DOHH2 (cell line): ENCODE measurements at regions not wholly inside any gene's neighbourhood (a gene's known extent, or its start where the extent isn't known, plus 50 kb on each side); places are given as distances from the start of the nearest gene placed in this dataset.

Source experiments
- H3F3A ChIP-seq: fragments of 200-600 bp; sonication (generic), shearing (Covaris generic); 2 replicates; pipeline ENCODE4 v1.6.0; 2016; ENCODE audit warnings: antibody characterized with exemption, mild to moderate bottlenecking; ENCODE audit not compliant: control insufficient read depth, insufficient read depth
- H3K27ac ChIP-seq: fragments of 200-600 bp; sonication (generic); 2 replicates; pipeline ENCODE4 v1.5.1; 2014; ENCODE audit warnings: low read depth, mild to moderate bottlenecking, low read length, moderate library complexity
- H3K27me3 ChIP-seq: fragments of 200-600 bp; sonication (generic); 2 replicates; pipeline ENCODE4 v1.6.1; 2014; ENCODE audit warnings: mild to moderate bottlenecking, low read length, mixed read lengths; ENCODE audit not compliant: control insufficient read depth
- H3K36me3 ChIP-seq: fragments of 200-600 bp; sonication (generic); 2 replicates; pipeline ENCODE4 v1.6.1; 2014; ENCODE audit warnings: mild to moderate bottlenecking, low read length, moderate library complexity, mixed read lengths; ENCODE audit not compliant: control insufficient read depth
- H3K4me1 ChIP-seq: fragments of 200-600 bp; sonication (generic); 2 replicates; pipeline ENCODE4 v1.6.1; 2014; ENCODE audit warnings: mild to moderate bottlenecking, low read length, mixed read lengths; ENCODE audit not compliant: control insufficient read depth
- H3K4me2 ChIP-seq: fragments of 200-600 bp; sonication (generic); 2 replicates; pipeline ENCODE4 v1.6.0; 2014; ENCODE audit warnings: mild to moderate bottlenecking, low read length, moderate library complexity
- H3K4me3 ChIP-seq: fragments of 200-600 bp; sonication (generic); 2 replicates; pipeline ENCODE4 v1.5.1; 2014; ENCODE audit warnings: mild to moderate bottlenecking, low read length, mixed read lengths
- H3K79me2 ChIP-seq: fragments of 200-600 bp; sonication (generic); 2 replicates; pipeline ENCODE4 v1.6.1; 2014; ENCODE audit warnings: mild to moderate bottlenecking, low read length, mixed read lengths; ENCODE audit not compliant: control insufficient read depth
- H3K9me2 ChIP-seq: fragments of 200-600 bp; sonication (generic); replicated peaks from 2 replicates; pipeline ENCODE4 v1.6.1; 2014; ENCODE audit warnings: mild to moderate bottlenecking, low read length, mixed read lengths; ENCODE audit not compliant: control insufficient read depth
- H3K9me3 ChIP-seq: fragments of 200-600 bp; sonication (generic); 2 replicates; pipeline ENCODE4 v1.6.1; 2014; ENCODE audit warnings: antibody characterized with exemption, low read length, mixed read lengths; ENCODE audit not compliant: control insufficient read depth, insufficient read depth
- H4K20me1 ChIP-seq: fragments of 200-600 bp; sonication (generic); 2 replicates; pipeline ENCODE4 v1.6.0; 2014; ENCODE audit warnings: low read depth, mild to moderate bottlenecking, antibody characterized with exemption, low read length, moderate library complexity; ENCODE audit not compliant: control insufficient read depth, insufficient read depth
- EZH2phosphoT487 ChIP-seq: fragments of 200-600 bp; sonication (generic); IDR thresholded peaks from 2 replicates; pipeline ENCODE4 v1.6.1; 2017; ENCODE audit warnings: borderline replicate concordance, mild to moderate bottlenecking, antibody characterized with exemption, low read length, moderate library complexity, mixed read lengths
- TF ChIP-seq, protein P1 (sequence below): fragments of 200-600 bp; sonication (generic); IDR thresholded peaks from one replicate; pipeline ENCODE4 v1.5.1; 2014; ENCODE audit warnings: antibody characterized with exemption, mild to moderate bottlenecking, low read depth, low read length; ENCODE audit not compliant: poor library complexity, severe bottlenecking

DNA sequence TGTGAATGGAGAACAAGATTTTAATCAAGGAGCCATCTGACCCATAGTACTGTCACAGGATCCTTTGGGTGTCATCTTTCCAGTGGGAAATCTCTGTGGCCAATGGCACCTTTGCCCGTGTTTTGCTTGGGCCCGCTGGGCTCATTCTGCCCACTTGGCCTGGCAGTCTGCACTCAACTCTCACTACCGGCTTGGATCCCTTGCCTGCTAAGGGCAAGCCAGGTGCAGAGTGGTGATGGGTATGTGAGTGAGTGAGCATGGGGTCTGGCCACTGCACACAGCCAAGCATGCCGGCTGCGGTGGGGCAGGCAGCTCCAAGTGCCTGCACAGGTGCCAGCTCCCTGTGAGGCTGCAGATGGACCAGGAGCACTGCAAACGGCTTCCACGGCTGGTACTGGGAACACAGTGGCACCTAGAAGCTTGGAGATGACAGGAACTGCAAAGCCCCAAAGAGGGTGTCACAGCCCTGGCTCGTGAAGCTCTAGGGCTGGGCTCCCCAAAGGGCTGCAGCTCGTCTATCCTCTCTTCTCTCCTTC, 454.5 kb downstream of the TMA16 start:
- H3K4me3 ChIP-seq = no peak overlapping the region
- TF ChIP-seq EZH2phosphoT487 = no peak
- TF ChIP-seq, protein P1, sequence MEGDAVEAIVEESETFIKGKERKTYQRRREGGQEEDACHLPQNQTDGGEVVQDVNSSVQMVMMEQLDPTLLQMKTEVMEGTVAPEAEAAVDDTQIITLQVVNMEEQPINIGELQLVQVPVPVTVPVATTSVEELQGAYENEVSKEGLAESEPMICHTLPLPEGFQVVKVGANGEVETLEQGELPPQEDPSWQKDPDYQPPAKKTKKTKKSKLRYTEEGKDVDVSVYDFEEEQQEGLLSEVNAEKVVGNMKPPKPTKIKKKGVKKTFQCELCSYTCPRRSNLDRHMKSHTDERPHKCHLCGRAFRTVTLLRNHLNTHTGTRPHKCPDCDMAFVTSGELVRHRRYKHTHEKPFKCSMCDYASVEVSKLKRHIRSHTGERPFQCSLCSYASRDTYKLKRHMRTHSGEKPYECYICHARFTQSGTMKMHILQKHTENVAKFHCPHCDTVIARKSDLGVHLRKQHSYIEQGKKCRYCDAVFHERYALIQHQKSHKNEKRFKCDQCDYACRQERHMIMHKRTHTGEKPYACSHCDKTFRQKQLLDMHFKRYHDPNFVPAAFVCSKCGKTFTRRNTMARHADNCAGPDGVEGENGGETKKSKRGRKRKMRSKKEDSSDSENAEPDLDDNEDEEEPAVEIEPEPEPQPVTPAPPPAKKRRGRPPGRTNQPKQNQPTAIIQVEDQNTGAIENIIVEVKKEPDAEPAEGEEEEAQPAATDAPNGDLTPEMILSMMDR = no peak

DNA sequence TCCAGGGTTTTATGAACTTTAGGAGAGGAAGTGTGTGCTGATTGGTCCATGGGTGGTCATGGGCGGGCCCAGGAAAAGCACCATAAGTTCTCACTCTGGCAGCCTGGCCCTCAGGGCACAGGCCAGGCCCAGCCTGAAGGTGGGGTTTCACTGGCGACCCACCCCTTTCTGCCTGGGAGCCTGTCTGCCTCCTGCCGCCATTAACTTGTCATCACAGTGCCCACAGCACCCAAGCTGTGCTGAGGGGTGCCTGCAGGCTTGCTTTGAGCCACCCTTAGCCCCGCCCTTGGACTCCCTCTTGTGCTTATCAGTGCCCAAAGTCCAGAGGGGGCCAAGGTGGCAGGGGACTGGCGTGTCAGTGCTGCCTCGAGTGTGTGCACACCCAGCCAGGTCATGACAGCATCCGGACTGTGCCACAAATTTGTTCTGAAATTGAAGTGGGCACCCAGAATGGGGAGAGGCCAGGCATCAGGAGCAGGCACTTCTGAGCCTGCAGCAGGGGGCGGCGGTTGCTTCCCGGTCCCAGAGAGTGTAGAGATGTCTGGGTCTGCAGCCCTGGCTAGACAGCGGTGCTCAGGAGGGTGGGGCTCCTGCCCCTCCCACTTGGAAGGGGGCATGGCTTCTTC, 455.6 kb downstream of the TMA16 start:
- H3K79me2 ChIP-seq = no peaks in the 10 kb centered on the region
- H3K27me3 ChIP-seq = no peaks in the 10 kb centered on the region
- no peaks in the 10 kb centered on the region for H3F3A ChIP-seq
- H3K4me2 ChIP-seq = no peak overlapping the region
- H3K4me1 ChIP-seq = no peaks in the 10 kb centered on the region
- H3K4me3 ChIP-seq = no peak overlapping the region
- TF ChIP-seq, protein P1 = no peak
- TF ChIP-seq EZH2phosphoT487 = no peak
- no peaks in the 10 kb centered on the region for H4K20me1 ChIP-seq
- no peak overlapping the region for H3K27ac ChIP-seq
- no peaks in the 10 kb centered on the region for H3K9me2 ChIP-seq
- no peaks in the 10 kb centered on the region for H3K36me3 ChIP-seq
- no peaks in the 10 kb centered on the region for H3K9me3 ChIP-seq

More for the DNA sequence above, 454.5 kb downstream of the TMA16 start:
- H4K20me1 ChIP-seq = no peaks in the 10 kb centered on the region
- H3K4me2 ChIP-seq = no peak overlapping the region
- H3K79me2 ChIP-seq = no peaks in the 10 kb centered on the region
- no peaks in the 10 kb centered on the region for H3K27me3 ChIP-seq
- no peaks in the 10 kb centered on the region for H3K36me3 ChIP-seq
- no peaks in the 10 kb centered on the region for H3K4me1 ChIP-seq
- H3K27ac ChIP-seq = no peak overlapping the region
- H3K9me2 ChIP-seq = no peaks in the 10 kb centered on the region
- no peaks in the 10 kb centered on the region for H3F3A ChIP-seq
- no peaks in the 10 kb centered on the region for H3K9me3 ChIP-seq

DNA sequence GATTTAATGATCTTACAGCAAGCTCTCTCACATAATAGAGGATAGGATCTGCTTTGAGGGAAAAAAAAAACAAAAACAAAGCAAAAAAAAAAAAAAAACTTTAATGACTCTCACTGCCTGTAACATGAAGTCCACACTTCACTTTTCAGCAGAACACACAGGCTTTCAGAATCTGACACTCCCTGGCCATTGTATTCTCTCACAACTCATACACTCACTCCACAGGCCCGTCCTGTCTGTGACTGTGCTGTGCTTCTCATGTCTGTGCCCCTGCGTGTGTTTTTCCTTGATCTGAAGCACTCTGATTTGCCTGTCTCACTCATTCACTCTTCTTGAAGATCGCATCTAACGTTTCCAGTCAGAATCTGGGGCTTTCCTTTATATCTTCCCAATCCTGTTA, 460.8 kb downstream of the TMA16 start:
- Histone ChIP-seq H3K36me3 (no peaks in the 10 kb centered on the region), H3K4me2 (no peak overlapping the region), H3K27ac (no peak overlapping the region), H3F3A (no peaks in the 10 kb centered on the region), H4K20me1 (no peaks in the 10 kb centered on the region), H3K27me3 (no peaks in the 10 kb centered on the region), H3K4me1 (no peaks in the 10 kb centered on the region), H3K9me3 (no peaks in the 10 kb centered on the region), H3K9me2 (no peaks in the 10 kb centered on the region), H3K4me3 (no peak overlapping the region), H3K79me2 (no peaks in the 10 kb centered on the region)
- TF ChIP-seq, protein P1 = no peak
- TF ChIP-seq EZH2phosphoT487 = no peak
